ENCODE measurements at regions not wholly inside any gene's neighbourhood (a gene's known extent, or its start where the extent isn't known, plus 50 kb on each side); places are given as distances from the start of the nearest gene placed in this dataset.

DNA sequence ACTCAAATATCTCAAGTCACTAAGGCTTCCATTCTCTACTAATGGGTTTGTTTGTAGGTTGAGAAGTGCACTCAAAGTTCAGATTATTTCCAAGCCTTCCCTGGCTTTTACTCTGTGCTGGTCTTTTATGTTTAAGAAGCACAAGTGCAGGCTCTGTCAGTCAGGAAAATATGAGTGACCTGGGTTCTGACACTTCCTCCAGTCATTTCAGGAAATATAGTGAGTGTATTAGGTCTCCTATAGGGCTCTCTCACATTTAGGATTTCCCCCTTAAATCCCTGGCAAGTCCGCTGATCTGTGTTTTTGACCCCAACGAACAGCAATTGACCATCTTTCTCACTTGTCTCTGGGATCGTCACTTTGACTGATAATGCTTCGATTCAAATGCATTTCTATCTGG lies 210.2 kb downstream of the ARPP21 start:
- DNase-seq, result no peak

DNA sequence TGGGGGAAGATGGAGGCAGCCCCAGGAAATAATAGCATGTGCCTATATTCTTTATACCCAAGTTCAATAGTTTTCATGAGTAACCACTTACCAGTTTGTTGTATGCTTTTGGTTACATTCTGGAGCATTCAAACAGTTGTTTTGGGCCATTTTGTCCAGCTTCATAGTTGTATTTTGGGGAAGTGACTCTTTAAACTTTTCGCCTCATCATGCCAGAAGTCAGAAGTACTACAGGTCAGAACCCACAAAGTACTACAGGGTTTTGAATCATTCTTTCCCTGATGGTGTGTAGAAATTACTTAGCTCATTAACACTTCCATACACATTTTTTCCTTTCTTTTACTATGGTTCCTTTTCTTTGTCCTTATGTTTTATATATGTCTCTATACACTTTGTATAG lies 210.6 kb downstream of the ARPP21 start:
- no peak for DNase-seq

DNA sequence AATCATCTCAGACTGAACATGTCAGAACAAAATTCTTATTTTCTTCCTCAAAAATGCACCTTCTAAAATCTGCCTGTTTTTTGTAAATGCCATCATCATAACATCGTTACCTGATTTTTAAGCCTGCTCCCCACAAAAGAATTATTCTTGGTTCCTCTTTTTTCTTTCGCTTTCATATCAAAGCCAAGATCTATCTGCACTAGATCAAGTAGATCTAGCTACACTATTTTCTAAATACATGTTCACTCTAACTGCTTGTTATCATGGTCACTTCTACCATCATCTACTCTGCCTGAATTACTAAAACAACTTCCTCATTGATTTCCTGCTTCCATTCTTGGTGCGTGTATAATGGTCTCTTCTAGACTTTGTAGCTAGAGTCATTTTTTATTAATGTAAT lies 217.7 kb downstream of the ARPP21 start:
- no peak for DNase-seq

DNA sequence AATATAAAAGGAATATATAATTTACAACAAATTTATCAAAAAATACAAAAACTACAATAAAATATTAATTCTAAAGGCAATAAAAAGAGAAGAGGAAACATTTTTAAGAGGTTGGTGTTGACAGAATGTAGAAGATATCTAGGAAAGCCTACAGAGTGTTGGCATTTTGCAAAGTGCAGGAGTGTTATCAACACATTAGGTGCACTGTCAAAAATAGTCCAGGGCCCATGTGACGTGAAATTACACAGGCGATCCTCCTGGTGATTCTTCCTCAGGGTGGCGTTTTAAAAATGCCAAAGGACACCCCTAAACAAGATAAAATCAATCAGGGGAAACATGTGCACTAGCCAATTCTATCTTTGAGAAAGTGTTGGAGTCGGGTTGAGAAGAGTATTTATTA lies 222.7 kb downstream of the ARPP21 start:
- no peak for DNase-seq

DNA sequence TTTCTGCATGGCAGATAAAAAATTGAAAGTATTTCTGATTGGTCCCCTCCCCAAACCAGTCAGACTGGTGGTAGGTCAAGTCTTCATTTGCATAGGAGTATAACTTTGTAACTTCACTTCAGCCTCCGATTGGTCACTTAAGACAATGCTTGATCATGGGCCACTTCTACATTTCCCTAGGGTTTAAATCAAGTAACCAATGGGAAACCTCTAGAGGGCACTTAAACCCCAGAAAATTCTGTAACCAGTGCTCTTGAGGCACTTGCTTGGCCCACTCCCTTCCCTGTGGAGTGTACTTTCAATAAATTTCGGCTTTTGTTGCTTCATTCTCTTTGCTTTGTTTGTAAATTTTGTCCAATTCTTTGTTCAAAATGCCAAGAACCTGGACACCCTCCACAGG lies 225.5 kb downstream of the ARPP21 start:
- DNase-seq, result no peak

DNA sequence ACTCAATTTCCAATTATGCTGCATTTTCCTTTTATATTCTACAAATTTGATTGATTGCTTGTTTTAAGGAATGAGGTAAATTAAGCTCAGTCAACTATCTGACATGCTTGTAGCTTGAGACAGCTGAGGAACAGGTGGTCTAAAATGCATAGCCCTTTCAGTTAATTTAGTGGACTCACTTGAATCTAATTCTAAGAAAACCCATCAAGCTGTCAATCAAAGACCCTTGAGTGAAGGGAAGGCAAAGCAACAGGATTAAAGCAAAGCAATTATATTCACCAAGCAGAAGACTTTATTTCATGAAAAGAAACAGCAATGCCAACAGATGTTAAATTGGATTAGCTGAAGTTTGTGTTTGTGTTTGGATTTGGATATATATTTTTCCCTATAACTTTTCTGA lies 228.5 kb downstream of the ARPP21 start:
- DNase-seq, result no peak

DNA sequence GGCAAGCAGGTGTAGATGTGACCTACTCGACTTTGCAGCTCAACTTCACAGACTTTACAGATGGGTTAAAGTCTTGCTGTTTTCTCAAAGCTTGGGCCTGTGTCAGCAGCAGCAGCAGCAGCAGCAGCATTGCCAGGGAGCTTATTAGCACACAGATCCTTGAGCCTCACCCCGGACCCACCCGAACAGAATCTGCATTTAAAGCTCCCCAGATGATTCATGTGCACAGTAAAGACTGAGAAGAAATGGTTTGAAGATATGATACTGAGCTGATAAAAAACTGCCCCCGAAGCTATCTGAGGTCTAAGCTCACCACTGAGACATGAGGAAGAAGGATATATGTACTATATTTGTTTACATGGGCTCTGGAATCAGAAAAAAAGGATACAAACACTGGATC lies 231.7 kb downstream of the ARPP21 start:
- DNase-seq, result no peak

DNA sequence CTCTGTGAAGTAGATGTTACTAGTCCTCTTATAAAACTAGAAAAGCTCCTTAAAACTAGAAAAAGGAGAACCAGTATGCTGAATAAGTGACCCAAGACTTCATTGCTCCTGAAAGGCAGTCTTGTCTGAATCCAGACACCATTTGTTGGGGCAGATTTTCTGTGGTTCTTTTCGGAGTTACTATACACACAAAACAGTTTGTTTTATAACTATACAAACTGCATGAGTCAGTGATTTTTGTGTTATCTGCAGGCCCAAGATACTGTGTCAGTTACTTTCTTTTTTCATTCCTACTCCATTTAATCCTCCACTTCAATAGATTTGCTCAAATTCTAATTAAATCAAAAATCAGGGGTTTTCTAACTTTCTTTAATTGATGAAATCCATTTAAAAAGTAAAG lies 244.6 kb downstream of the ARPP21 start:
- DNase-seq, result no peak

DNA sequence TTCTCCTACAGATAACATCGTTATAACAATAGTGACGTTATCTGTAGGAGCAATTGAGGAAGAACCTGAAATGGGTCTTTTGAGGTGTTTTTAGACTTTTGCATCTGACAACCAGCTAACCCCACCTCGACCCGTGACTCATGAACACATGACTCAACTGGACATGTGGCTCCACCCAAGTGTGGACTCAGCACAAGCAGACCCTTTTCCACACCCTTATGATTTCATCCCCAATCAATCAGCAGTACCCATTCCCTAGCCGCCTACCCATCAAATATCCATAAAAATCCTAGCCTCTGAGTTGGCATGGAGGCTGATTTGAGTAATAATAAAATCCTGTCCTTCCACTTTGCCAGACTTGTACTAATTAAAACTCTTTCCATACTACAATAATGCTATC lies 255.4 kb downstream of the ARPP21 start:
- DNase-seq, result no peak

DNA sequence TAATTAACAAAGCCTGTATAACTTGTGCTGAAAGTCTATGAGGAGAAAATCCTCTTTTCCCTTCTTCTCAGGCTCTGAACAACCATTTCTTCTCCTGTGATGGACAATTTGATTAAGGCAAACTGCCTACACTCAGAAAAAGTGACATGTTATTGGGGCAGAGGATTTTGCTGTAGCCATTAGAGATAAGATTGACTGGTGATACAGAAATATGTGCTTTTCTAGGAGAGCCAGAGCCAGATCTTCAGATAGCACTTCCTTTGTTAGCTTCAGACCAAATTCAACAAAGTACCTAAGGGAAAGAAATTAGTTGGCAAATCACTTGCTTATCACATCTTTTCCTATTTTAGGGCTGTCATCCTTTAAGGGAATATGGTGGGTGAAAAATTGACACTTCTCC lies 259.9 kb downstream of the ARPP21 start:
- DNase-seq, result no peak

DNA sequence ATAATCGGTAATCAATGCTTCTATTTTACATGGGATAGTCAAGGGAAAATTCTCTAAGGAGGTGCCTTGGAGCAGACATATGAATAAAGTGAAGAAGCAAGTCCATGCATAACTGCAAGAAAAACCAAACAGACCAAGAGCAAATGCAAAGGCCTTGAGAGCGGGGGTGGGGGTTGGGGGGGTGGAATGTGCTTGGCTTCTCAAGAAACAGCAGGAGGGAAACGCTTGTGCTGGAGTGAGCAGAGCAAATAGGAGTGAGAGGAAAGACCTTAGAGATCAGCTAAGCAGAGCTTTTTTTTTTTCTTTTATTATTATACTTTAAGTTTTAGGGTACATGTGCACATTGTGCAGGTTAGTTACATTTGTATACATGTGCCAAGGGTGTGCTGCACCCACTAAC lies 260.8 kb downstream of the ARPP21 start:
- no peak for DNase-seq

DNA sequence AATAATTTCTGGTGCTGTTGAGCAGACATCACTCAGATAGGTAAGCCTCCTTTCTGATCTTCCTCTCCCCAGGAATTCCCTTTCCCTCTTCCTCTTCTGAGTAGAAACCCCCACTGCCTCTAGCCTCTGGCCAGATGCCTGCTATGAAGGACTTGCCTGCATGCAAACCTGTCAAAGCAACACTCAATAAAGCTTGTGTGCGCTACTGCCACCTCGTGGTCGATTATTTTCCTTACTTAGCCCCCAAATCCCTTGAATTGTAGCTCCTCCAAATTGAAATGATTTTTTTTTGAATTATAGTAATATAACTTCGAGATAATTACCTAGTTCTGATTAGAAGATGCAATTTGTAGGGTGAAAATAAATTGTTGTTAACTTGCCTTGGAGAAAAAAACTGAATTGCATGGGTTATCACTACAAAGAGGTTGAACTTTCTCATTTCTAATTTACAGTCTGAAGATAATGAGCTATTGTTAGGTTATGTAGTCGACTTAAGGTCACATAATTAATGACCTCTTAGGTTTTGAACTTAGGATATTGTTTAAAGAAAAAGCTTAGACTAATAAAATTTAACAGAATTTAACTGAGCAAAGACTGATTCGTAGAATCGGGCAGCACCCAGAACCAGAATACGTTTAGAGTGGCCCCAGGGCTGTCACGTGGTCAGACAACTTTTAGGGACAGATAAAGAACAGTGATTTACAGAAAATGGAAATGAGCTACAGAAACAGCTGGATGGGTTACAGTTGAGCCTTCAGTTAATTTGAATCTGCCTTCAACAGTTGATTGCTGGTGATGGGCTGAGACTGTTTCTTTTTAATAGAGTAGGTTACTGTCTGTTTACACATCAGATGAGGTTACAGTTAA lies 269.3 kb downstream of the ARPP21 start:
- peak; percentile 30 for DNase-seq

DNA sequence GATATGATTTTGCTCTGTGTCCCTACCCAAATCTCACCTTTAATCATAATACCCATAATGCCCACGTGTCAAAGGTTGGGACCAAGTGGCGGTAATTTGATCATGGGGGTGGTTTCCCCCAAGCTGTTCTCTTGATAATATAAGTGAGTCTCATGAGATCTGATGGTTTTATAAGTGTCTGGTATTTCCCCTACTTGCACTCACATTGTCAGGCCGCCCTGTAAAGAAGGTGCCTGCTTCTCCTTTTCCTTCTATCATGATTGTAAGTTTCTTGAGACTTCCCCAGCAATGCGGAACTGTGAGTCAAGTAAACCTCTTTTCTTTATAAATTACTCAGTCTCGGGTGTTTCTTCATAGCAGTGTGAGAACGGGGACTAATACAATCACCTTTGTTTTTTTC lies 279.8 kb downstream of the ARPP21 start:
- no peak for DNase-seq

DNA sequence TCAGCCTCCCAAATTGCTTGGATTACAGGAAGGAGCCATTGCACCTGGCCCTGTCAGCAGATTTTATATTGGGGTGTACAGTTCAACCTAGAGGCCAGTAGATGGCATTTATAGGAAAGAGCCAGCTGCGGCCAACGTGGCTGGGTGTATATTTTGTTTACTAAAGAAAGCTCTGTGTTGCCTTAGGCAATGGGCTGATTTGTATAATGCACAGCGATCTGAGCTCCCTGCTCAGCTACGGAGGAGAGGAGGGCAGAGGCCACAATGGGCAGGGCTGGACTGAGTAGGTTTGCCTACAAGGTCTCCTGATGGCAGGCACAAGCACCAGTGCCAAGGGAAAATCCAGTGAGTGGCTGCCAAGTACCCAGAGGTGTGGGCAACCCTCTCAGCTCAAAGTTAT lies 282.4 kb downstream of the ARPP21 start:
- no peak for DNase-seq

DNA sequence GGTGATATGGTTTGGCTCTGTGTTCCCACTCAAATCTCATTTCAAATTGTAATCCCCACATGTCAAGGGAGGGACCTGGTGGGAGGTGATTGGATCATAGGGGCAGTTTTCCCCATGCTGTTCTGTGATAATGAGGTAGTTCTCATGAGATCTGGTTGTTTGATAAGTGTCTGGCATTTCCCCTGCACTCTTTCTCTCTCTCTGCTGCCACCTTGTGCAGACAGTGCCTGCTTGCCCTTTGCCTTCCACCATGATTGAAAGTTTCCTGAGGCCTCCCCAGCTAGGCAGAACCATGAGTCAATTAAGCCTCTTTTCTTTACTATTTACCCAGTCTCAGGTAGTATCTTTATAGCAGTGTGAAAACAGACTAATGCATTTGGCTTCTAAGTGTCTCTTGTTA lies 284.7 kb downstream of the ARPP21 start:
- DNase-seq, result peak; percentile 2

DNA sequence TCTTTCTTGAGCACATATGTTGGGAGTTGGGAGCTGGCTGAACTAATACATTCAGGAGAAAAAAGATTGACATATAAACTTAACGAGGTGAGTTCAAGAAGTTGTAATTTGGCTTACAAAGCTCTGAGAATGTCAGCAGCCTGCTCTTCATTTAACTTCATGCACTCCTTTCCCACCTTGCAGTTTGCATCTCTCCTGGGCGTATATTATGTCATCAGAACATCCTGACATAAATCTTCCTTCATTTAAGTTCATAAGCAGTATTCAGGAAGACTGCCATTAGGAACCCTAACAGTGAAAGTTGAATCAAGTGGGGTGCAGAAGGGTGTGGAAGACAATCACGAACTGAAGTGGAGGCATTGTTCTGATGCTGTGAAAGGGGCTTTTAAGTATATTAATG lies 288.1 kb downstream of the ARPP21 start:
- no peak for DNase-seq

DNA sequence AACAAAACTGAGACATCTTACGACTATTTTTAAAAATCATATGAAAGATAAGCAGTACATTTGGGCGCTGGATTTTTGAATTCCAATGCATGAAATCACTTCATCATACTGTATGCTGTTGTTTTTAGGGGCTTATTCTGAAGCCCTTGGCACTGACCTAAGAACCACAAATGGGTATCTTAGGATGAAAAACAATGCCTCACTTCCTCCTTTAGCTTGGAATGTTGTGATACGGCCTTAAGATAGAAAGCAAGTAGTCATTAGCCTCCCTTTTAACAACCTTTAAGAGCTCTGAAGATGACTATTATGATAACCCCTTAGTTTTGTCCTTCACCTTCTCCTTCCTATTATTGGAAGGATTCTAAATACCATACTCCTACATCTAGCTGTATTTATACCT lies 289.8 kb downstream of the ARPP21 start:
- DNase-seq, result no peak

DNA sequence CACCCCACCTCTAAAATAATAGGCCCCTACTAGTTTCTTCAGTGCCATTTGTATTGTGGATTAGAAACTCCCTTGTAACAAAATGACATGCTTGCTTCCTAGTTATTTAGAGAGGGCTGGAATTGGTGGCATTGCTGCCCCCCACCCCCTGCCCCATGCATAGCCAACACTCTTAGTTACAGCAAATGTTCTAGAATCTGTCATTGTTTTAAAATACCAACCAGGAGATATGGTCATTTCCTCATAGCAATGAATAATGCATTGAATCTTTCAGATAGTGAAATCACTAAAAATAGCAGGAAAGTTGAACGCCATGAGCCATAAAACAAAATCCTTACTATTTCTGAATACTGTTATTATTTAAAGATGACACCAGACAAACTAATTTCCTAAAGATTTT lies 292.5 kb downstream of the ARPP21 start:
- no peak for DNase-seq

DNA sequence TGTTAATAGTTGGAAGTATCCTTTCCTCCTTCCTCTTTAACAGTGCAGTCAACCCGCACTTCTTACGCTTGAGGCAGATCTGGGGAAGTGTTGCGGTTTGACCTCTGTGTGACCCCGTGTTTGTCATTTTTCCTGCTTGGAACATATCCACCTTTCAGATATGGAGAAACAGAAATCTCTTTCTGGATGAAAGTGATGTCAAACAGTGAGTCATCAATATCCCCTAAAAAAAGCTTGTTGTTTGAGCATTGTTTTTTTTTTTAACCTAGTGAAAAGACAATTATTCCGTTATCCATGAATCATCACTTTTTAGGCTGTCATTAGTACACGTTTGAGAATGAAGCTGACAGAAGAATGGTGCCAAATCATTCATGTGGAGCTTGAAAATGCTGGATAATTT lies 293.7 kb downstream of the ARPP21 start:
- DNase-seq, result no peak

DNA sequence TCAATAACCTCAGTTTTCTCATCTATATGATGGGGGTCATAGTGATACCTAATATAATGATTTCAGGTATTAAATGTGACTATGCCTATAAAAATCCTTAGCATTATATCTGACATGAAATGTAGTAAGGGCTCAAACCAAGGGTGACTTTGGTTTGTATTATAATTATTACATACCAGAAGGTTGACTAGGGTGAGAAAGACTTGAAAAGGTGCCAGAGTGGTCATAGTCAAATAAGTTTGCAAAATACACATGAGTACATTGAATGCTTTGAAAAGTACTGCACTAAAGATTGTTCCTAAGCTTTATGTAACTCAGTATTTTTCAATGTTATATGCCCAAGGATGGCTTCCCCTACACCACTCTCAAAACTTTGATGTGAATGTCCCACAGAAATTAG lies 297.2 kb downstream of the ARPP21 start:
- DNase-seq, result no peak

DNA sequence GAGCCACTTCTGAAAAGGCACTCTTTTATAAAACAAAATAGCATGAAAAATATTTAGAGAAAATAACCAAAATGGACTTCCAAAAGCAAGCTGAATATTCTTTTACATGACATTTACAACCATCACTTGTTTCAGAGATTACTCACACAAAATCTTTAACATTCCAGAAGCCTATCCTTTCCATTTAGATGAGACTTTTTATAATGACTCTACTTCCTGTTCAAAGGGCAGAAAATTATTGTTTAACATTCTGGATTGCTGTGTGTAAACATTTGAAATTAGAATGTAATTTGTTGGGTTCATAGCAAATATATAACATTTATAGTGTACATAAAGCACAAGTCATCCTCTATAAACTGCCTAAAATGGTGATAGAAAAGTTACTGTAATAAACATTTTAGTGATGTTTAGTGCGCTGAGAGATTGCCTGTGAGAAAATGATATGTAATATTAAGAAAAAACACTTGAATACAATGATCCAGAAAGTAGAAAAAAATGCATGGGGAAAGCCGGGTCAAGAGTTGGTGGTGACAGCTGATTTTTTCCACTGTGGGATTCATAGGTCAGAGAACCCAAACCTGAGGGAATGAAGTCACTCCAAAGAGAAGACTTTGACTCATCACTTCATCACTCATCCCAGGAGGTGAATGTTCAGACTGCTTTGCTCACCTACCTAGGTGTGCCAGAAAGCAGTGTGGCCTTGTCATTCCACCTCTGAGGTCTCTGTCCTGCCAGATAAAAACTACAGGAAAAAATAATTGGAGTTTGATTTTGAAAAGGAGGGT lies 305.8 kb downstream of the ARPP21 start:
- no peak for DNase-seq

DNA sequence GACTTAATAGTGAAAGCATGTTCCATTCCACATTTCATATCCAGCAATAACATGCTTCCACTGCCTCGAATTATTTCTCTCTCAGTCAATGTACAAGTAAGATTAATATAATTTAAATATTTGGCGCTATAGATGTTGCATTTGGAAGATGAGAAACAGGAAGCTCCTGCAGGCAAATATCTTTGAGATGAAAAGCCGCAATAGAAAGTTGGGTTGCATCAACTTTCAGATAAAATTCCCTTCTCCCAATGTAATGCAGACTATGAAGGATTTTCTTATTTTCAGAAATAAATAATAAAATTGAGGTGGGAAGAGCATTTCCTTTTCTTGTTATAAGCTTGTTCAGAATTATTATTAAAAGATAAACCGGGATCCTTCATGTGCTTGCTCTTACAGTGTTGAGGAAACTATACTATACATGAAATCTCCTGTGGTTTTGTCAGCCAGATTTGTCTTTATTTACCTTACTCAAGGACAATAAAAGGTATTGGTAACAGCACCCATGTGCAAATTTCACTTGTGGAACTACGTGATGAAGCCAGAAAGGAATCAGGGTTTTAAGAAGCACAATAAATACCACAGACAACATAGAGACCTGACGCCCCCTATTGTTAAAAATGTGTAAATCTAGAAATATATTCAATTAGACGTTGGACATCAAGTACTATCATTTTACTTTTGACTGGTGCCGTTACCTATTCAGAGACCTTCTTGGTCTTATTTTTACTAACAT lies 307.0 kb downstream of the ARPP21 start:
- no peak for DNase-seq

DNA sequence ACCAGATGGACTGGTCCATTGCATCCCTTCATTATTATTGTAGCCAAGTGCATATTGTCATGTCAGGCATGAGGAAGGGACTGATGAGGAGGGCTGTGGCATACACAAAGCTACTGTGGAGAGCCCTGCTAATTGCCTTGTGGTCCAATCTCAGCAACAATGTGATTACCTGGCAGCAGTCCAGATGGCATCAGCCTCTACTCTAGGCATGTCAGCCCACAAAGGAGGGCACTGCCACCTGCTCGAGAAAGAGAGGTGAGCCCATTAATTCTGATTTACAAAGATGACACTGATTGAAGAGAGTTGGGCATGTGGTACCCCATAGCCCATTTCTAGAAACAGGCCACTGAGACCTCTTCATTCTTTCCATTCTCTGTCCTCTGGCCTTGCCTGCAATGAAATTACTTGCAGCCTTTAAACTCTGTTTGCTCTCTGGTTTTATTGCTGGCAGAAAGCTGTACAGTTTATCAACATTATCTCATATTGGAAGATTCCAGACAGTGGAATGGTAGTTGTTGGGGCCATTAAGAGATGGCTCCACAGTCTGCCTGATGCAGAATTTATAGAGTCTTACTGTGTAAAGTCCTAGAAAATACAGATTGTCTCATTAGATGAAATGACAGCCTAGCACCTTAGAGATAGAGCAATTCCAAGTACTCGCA lies 307.7 kb downstream of the ARPP21 start:
- no peak for DNase-seq
